WTC11 (cell line): ENCODE measurements at regions not wholly inside any gene's neighbourhood (a gene's known extent, or its start where the extent isn't known, plus 50 kb on each side); places are given as distances from the start of the nearest gene placed in this dataset.

Experiments
- ATAC-seq: fragments of 200-7000 bp; cut with Tn5 transposase; 2 replicates; pipeline ENCODE4 v1.10.0; 2021; ENCODE audit warnings: mild to moderate bottlenecking, moderate library complexity
- CTCF ChIA-PET: fragments of 300-600 bp; sonication (Branson Sonifier 250); formaldehyde crosslinking; loops from one replicate; lab custom pipeline; 2021; ENCODE audit warnings: antibody characterized with exemption; lab: Charles Lee
- POLR2A ChIA-PET: fragments of 350-600 bp; sonication (Branson Sonifier 250); formaldehyde crosslinking; loops from one replicate; lab custom pipeline; 2021; ENCODE audit warnings: antibody characterized with exemption; lab: Charles Lee
- DNase-seq: peaks from one replicate; pipeline ENCODE4 v3.0.0; 2021; ENCODE audit warnings: low spot score
- H3K27ac Mint-ChIP-seq: 2 replicates; pipeline ENCODE4 v1.8.0; 2021; ENCODE audit warnings: mixed read lengths
- H3K27me3 Mint-ChIP-seq: 2 replicates; pipeline ENCODE4 v1.8.0; 2021; ENCODE audit warnings: low read depth, mild to moderate bottlenecking, moderate library complexity, mixed read lengths
- H3K36me3 Mint-ChIP-seq: 2 replicates; pipeline ENCODE4 v1.8.0; 2021; ENCODE audit warnings: mixed read lengths
- H3K4me1 Mint-ChIP-seq: 2 replicates; pipeline ENCODE4 v1.8.0; 2022; ENCODE audit warnings: mixed read lengths
- H3K4me3 Mint-ChIP-seq: 2 replicates; pipeline ENCODE4 v1.8.0; 2021; ENCODE audit warnings: mild to moderate bottlenecking, moderate library complexity, mixed read lengths
- H3K9me3 Mint-ChIP-seq: 2 replicates; pipeline ENCODE4 v1.8.0; 2021; ENCODE audit warnings: mixed read lengths
- ELF4 ChIP-seq: sonication (generic); formaldehyde crosslinking; IDR thresholded peaks from 2 replicates; pipeline ENCODE4 v1.8.1; 2022; ENCODE audit warnings: low read depth, mild to moderate bottlenecking, moderate library complexity, missing genetic modification reagents
- FOXP1 ChIP-seq: sonication (generic); formaldehyde crosslinking; IDR thresholded peaks from 2 replicates; pipeline ENCODE4 v1.8.0; 2022; ENCODE audit warnings: missing genetic modification reagents, mild to moderate bottlenecking, moderate library complexity, borderline replicate concordance
- JAZF1 ChIP-seq: fragments of 250-450 bp; sonication (Bioruptor Pico); IDR thresholded peaks from 2 replicates; pipeline ENCODE4 v1.9.0; 2021; ENCODE audit warnings: moderate library complexity, mild to moderate bottlenecking, inconsistent platforms
- JUN ChIP-seq: sonication (generic); formaldehyde crosslinking; IDR thresholded peaks from 2 replicates; pipeline ENCODE4 v1.8.0; 2023; ENCODE audit warnings: mild to moderate bottlenecking, missing genetic modification reagents
- MXD4 ChIP-seq: fragments of 250-450 bp; sonication (Bioruptor Pico); IDR thresholded peaks from 2 replicates; pipeline ENCODE4 v1.8.0; 2021; ENCODE audit warnings: mild to moderate bottlenecking, moderate library complexity, borderline replicate concordance
- NR1H2 ChIP-seq: sonication (generic); formaldehyde crosslinking; IDR thresholded peaks from 2 replicates; pipeline ENCODE4 v1.9.0; 2021; ENCODE audit warnings: mild to moderate bottlenecking, moderate library complexity, missing genetic modification reagents
- ZNF396 ChIP-seq: fragments of 250-450 bp; sonication (Bioruptor Pico); IDR thresholded peaks from 2 replicates; pipeline ENCODE4 v1.8.0; 2021; ENCODE audit warnings: mild to moderate bottlenecking, moderate library complexity, borderline replicate concordance
- ZNF416 ChIP-seq: fragments of 250-450 bp; sonication (Bioruptor Pico); IDR thresholded peaks from 2 replicates; pipeline ENCODE4 v1.9.0; 2021; ENCODE audit warnings: mild to moderate bottlenecking, inconsistent platforms
- ZNF671 ChIP-seq: fragments of 250-450 bp; sonication (Bioruptor Pico); IDR thresholded peaks from 2 replicates; pipeline ENCODE4 v1.8.0; 2021; ENCODE audit warnings: mild to moderate bottlenecking
- TF ChIP-seq, protein P1 (sequence below): sonication (generic); formaldehyde crosslinking; IDR thresholded peaks from 2 replicates; pipeline ENCODE4 v1.8.0; 2022; ENCODE audit warnings: mild to moderate bottlenecking, missing genetic modification reagents
- TF ChIP-seq, protein P2 (sequence below): fragments of 250-450 bp; sonication (Bioruptor Pico); conservative IDR thresholded peaks from 2 replicates; pipeline ENCODE4 v1.9.0; 2021; ENCODE audit warnings: mild to moderate bottlenecking
- TF ChIP-seq, protein P3 (sequence below): sonication (generic); formaldehyde crosslinking; IDR thresholded peaks from 2 replicates; pipeline ENCODE4 v1.8.1; 2023; ENCODE audit warnings: mild to moderate bottlenecking, missing genetic modification reagents, borderline replicate concordance
- TF ChIP-seq, protein P4 (sequence below): fragments of 250-450 bp; sonication (Bioruptor Pico); IDR thresholded peaks from 2 replicates; pipeline ENCODE4 v1.9.0; 2021; ENCODE audit warnings: moderate library complexity, mild to moderate bottlenecking, inconsistent platforms, borderline replicate concordance
- TF ChIP-seq, protein P5 (sequence below): sonication (generic); formaldehyde crosslinking; IDR thresholded peaks from 2 replicates; pipeline ENCODE4 v1.8.1; 2023; ENCODE audit warnings: mild to moderate bottlenecking, missing genetic modification reagents, moderate library complexity
- TF ChIP-seq, protein P6 (sequence below): sonication (generic); formaldehyde crosslinking; IDR thresholded peaks from 2 replicates; pipeline ENCODE4 v1.8.1; 2023; ENCODE audit warnings: mild to moderate bottlenecking, missing genetic modification reagents, moderate library complexity
- TF ChIP-seq, protein P7 (sequence below): sonication (generic); formaldehyde crosslinking; IDR thresholded peaks from 2 replicates; pipeline ENCODE4 v1.8.0; 2022; ENCODE audit warnings: mild to moderate bottlenecking, missing genetic modification reagents
- TF ChIP-seq, protein P8 (sequence below): fragments of 250-450 bp; sonication (Bioruptor Pico); IDR thresholded peaks from 2 replicates; pipeline ENCODE4 v1.9.0; 2021; ENCODE audit warnings: mild to moderate bottlenecking

DNA sequence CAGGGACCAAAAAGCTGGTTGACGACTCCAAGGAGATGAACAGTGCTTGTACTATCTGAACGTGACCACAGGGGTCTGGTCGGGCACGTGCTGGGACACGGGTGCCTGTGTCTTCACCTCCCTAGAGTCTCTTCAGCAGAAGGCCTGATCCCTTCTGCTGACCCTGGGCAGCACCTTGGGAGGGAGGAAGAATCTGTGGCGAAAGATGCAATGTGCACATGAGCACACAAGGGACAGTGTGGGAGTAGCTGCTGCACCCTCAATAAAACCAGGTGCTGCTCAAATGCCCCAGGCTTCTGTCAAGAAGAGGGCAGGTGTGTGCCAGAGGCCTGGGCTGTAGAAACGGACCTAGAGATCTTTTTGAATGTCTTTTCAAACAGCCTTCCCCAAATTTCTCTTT lies 130.6 kb upstream of the THBS2 start:
- DNase-seq, result no peak
- H3K27me3 Mint-ChIP-seq, result no peaks in the 10 kb centered on the region; the same call in 1 of the 2 replicates
- no peak overlapping the region for H3K27ac Mint-ChIP-seq
- ChIA-PET CTCF (no interaction called here), POLR2A (no interaction called here)
- peaks cover 7% of the 10 kb centered on the region for H3K36me3 Mint-ChIP-seq
- no peak for TF ChIP-seq FOXP1 (CRISPR knock-in tag)
- no peak for TF ChIP-seq ELF4 (CRISPR knock-in tag)
- TF ChIP-seq, protein P1, sequence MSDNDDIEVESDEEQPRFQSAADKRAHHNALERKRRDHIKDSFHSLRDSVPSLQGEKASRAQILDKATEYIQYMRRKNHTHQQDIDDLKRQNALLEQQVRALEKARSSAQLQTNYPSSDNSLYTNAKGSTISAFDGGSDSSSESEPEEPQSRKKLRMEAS (CRISPR knock-in tag), result no peak
- no peak for TF ChIP-seq JAZF1 (CRISPR knock-in tag)
- no peak for TF ChIP-seq JUN (CRISPR knock-in tag)
- TF ChIP-seq ZNF416 (CRISPR knock-in tag), result no peak
- TF ChIP-seq, protein P2, sequence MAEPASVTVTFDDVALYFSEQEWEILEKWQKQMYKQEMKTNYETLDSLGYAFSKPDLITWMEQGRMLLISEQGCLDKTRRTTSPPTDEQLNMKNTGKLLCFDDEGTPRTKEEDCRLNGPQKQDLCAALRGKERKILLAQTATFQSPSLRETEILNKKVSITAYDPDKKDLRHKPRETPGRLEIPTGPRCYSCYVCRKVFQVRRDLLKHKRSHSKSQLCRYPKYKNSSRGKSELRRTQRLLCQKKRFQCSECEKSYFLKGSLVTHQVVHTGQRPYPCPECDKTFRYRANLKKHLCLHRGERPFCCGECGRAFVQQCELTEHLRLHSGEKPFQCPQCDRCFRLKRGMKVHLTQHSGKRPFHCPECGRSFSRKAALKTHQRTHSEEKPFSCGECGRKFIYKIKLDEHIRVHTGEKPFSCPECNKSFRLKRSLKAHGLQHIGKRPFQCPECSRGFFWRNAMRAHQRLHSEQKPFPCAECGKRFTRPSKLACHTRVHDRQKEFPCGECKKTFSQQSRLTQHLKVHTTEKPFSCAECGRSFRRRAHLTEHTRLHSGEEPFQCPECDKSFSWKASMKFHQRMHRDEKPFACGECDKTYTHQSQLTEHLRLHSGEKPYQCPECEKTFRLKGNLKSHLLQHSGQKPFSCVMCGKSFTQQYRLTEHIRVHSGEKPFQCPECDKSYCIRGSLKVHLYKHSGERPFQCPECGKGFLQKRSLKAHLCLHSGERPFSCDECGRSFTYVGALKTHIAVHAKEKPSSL (CRISPR knock-in tag), result no peak
- TF ChIP-seq, protein P3, sequence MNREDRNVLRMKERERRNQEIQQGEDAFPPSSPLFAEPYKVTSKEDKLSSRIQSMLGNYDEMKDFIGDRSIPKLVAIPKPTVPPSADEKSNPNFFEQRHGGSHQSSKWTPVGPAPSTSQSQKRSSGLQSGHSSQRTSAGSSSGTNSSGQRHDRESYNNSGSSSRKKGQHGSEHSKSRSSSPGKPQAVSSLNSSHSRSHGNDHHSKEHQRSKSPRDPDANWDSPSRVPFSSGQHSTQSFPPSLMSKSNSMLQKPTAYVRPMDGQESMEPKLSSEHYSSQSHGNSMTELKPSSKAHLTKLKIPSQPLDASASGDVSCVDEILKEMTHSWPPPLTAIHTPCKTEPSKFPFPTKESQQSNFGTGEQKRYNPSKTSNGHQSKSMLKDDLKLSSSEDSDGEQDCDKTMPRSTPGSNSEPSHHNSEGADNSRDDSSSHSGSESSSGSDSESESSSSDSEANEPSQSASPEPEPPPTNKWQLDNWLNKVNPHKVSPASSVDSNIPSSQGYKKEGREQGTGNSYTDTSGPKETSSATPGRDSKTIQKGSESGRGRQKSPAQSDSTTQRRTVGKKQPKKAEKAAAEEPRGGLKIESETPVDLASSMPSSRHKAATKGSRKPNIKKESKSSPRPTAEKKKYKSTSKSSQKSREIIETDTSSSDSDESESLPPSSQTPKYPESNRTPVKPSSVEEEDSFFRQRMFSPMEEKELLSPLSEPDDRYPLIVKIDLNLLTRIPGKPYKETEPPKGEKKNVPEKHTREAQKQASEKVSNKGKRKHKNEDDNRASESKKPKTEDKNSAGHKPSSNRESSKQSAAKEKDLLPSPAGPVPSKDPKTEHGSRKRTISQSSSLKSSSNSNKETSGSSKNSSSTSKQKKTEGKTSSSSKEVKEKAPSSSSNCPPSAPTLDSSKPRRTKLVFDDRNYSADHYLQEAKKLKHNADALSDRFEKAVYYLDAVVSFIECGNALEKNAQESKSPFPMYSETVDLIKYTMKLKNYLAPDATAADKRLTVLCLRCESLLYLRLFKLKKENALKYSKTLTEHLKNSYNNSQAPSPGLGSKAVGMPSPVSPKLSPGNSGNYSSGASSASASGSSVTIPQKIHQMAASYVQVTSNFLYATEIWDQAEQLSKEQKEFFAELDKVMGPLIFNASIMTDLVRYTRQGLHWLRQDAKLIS (CRISPR knock-in tag), result no peak
- TF ChIP-seq, protein P4, sequence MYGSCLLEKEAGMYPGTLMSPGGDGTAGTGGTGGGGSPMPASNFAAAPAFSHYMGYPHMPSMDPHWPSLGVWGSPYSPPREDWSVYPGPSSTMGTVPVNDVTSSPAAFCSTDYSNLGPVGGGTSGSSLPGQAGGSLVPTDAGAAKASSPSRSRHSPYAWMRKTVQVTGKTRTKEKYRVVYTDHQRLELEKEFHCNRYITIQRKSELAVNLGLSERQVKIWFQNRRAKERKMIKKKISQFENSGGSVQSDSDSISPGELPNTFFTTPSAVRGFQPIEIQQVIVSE (CRISPR knock-in tag), result no peak
- TF ChIP-seq, protein P5, sequence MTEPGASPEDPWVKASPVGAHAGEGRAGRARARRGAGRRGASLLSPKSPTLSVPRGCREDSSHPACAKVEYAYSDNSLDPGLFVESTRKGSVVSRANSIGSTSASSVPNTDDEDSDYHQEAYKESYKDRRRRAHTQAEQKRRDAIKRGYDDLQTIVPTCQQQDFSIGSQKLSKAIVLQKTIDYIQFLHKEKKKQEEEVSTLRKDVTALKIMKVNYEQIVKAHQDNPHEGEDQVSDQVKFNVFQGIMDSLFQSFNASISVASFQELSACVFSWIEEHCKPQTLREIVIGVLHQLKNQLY (CRISPR knock-in tag), result no peak
- TF ChIP-seq, protein P6, sequence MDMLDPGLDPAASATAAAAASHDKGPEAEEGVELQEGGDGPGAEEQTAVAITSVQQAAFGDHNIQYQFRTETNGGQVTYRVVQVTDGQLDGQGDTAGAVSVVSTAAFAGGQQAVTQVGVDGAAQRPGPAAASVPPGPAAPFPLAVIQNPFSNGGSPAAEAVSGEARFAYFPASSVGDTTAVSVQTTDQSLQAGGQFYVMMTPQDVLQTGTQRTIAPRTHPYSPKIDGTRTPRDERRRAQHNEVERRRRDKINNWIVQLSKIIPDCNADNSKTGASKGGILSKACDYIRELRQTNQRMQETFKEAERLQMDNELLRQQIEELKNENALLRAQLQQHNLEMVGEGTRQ (CRISPR knock-in tag), result no peak
- no peak for TF ChIP-seq ZNF671
- TF ChIP-seq MXD4, result no peak
- TF ChIP-seq, protein P7, sequence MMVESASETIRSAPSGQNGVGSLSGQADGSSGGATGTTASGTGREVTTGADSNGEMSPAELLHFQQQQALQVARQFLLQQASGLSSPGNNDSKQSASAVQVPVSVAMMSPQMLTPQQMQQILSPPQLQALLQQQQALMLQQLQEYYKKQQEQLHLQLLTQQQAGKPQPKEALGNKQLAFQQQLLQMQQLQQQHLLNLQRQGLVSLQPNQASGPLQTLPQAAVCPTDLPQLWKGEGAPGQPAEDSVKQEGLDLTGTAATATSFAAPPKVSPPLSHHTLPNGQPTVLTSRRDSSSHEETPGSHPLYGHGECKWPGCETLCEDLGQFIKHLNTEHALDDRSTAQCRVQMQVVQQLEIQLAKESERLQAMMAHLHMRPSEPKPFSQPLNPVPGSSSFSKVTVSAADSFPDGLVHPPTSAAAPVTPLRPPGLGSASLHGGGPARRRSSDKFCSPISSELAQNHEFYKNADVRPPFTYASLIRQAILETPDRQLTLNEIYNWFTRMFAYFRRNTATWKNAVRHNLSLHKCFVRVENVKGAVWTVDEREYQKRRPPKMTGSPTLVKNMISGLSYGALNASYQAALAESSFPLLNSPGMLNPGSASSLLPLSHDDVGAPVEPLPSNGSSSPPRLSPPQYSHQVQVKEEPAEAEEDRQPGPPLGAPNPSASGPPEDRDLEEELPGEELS, result no peak
- TF ChIP-seq NR1H2, result no peak
- TF ChIP-seq, protein P8, sequence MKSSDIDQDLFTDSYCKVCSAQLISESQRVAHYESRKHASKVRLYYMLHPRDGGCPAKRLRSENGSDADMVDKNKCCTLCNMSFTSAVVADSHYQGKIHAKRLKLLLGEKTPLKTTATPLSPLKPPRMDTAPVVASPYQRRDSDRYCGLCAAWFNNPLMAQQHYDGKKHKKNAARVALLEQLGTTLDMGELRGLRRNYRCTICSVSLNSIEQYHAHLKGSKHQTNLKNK, result no peak
- no peak for TF ChIP-seq ZNF396 (CRISPR knock-in tag)
- H3K9me3 Mint-ChIP-seq, result peaks cover 21% of the 10 kb centered on the region
- no peak for ATAC-seq
- H3K4me1 Mint-ChIP-seq, result no peaks in the 10 kb centered on the region
- no peak overlapping the region for H3K4me3 Mint-ChIP-seq
